HG03378 (cell line): ENCODE measurements at regions not wholly inside any gene's neighbourhood (a gene's known extent, or its start where the extent isn't known, plus 50 kb on each side); places are given as distances from the start of the nearest gene placed in this dataset.
"Not testable (repeated sequence)": the region's sequence is repeated elsewhere in the genome, so short reads cannot be mapped to it uniquely, and the experiment has no call there.

Experiments used
- ATAC-seq: cut with Tn5 transposase; IDR thresholded peaks from one replicate; pipeline ENCODE4 v1.9.1; 2021; ENCODE audit warnings: mild to moderate bottlenecking, moderate library complexity; ENCODE audit not compliant: unreplicated experiment

DNA sequence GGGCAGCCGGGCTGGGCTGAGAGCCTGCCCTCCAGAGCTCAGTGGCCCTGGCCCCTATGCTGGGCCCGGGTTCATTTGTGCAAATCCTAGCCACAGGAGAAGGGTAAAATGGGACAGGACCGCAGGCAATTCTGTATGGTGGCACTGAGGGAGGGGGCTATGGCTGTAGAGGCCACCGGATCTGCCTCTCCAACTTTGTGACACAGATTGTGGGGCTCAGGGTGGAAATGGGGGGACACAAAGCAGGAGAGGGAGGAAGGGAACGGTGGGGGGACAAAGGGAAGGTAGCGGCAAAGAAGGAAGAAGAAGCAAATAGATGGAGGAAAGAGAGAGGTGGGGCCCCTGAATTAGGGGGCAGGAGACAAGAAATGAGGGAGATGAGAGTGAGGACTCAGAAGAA, 201.1 kb downstream of the SMAD2 start:
- ATAC-seq, result no peak

DNA sequence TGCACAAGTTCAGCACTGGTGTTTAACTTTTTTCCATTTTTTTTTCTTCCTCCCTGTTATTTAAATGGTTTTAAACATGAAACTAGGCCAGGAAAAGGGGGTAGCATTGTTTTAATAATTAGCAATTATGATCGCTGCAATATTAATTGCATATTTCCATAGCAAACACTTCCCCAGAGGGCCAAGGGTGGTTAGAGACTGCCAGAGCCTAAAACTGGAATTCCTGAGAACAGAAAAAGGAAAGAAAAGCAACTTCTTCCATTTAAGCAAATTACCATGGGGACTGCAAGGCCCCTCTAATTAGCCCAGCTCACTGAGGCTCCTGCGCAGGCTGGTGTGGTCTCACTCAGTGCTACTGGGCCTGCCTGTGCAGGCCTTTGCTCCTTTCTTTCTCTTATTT, 201.5 kb downstream of the SMAD2 start:
- no peak for ATAC-seq

GRCh38 chr18:47727409-47727808, 203.1 kb downstream of the SMAD2 start:
- ATAC-seq, result no peak

- no peak for ATAC-seq
These were observed 203.9 kb downstream of the SMAD2 start for GRCh38 chr18:47726550-47726949.

DNA sequence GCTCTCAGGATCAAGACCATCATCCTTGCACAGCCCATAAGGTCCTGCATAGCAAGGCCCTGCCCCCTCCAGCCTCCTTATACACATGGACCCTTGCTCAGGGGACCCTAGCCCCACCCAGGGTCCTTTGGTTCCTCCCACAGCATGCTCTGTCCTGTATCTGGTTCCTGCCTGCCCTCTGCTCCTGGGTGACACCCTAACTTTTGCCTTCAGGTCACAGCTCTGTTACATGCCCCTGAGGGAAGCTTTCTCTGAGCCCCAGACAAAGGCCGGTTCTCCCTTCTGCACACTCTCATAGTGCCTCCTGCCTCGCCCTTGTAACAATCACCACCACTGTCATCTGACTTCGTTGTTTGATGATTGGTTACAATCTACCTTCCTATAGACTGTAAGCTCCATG, 204.8 kb downstream of the SMAD2 start:
- no peak for ATAC-seq

- ATAC-seq, result no peak
These were observed 206.1 kb downstream of the SMAD2 start for GRCh38 chr18:47724186-47724975.

DNA sequence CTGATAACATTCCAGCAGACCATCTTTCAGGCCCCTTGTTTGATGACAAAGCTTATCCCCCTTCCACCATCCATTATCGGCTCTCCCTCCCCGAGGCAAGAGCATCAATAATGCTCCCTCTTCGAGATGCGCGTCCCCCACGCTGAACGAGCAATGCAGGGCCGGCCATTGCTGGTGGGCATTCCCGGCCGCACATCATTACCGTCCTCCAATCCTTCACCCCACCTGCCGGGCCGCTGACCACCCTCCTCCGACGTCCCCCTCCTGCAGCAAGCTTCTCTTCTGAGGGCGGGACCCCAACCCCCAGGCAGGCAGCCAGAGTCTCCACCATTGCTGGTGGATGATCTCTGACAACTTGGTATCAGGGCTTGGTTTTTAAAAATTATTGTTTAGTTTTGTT, 208.6 kb downstream of the SMAD2 start:
- no peak for ATAC-seq

- no peak for ATAC-seq
These were observed 209.7 kb downstream of the SMAD2 start for GRCh38 chr18:47720741-47721140.

- no peak for ATAC-seq
These were observed 211.2 kb downstream of the SMAD2 start for GRCh38 chr18:47719096-47719780.

GRCh38 chr18:47718646-47719045, 211.8 kb downstream of the SMAD2 start:
- ATAC-seq, result no peak

- ATAC-seq, result no peak
These were observed 213.2 kb downstream of the SMAD2 start for GRCh38 chr18:47717257-47717656.

DNA sequence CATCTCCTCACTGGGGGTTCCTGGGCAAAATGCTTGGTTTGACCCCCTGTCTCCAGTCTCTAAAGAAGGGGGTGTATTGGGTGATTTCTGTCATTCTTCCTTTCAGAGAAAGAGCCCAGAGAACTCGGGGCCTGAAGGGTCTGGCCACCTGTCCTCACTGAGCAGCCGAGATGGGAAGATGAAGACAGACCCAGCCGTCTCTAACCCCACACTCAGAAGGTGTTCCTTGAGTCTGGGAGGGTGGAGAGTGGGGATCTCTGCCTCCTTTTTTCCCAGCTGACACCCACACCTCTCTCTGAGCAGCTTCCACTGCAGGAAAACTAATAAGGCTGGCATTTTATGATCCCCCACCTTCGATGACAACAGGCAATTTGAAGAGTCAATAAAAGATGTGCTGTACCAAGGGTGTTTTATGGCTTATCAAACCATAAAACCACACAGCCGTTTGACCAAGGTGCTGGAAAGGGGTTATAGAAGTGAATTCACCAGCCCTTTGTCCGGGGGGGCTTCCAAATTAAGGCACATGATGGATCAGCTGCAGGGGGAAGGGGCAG, 213.8 kb downstream of the SMAD2 start:
- ATAC-seq, result no peak

GRCh38 chr18:47710451-47710850, 220.0 kb downstream of the SMAD2 start:
- no peak for ATAC-seq

GRCh38 chr18:47709556-47709955, 220.9 kb downstream of the SMAD2 start:
- ATAC-seq, result no peak

- ATAC-seq, result no peak
These were observed 222.3 kb downstream of the SMAD2 start for GRCh38 chr18:47708206-47708605.

GRCh38 chr18:47701134-47701533, 229.3 kb downstream of the SMAD2 start:
- ATAC-seq, result no peak

GRCh38 chr18:47696870-47697269, 233.6 kb downstream of the SMAD2 start:
- no peak for ATAC-seq

DNA sequence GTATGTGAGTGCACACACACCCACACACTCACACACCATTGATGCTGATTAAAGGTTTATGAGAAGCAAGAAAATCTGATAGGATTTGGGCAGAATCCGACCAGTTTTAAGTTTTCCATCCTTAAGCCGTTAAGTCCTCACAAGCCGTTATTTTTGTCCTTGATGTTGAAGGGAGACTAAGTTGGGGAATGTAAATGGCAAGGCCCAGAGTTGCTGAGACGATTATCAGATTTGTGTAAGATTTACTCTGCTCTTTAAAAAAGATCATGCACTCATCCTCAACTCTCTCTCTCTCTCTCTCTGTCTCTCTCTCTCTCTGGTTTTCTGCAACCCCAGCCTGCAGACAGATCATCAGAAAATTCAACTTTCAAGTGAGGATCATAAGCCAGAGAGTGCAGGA, 238.8 kb downstream of the SMAD2 start:
- no peak for ATAC-seq

DNA sequence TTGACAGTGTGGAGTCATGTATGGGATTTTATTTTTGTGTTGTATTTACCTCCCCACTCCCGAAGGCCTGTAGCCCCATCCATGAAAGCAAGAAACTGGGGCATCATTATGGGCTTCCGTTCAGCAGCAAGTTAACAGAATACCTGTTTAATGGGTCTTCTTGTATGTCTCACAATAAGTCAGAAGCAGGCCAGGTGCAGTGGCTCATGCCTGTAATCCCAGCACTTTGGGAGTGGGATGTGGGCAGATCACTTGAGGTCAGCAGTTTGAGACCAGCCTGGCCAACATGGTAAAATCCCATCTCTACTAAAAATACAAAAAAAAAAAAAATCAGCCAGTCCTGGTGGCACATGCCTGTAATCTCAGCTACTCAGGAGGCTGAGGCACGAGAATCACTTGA, 239.7 kb downstream of the SMAD2 start:
- not testable (repeated sequence) for ATAC-seq

GRCh38 chr18:47689371-47689770, 241.1 kb downstream of the SMAD2 start:
- no peak for ATAC-seq

DNA sequence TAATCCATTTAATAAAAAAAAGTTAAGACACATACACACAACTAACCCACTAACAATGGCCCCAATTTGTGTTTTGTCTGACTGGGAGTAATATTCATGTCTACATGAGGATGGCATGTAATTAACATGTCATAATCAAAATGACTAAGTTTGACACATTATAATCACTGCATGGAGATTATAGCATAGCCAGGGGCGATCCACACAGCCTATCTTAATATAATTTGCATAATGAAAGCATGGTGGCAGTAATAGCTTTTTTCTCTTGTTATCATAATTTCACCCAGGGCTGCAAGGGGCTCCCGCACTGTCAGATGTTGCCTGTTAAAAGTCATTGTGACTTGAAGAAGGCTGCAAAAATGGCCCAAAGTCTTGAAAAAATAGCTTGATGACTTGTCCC, 243.7 kb downstream of the SMAD2 start:
- no peak for ATAC-seq

- no peak for ATAC-seq
These were observed 246.7 kb downstream of the SMAD2 start for GRCh38 chr18:47683774-47684173.
